K562 (cell line): ENCODE measurements at regions not wholly inside any gene's neighbourhood (a gene's known extent, or its start where the extent isn't known, plus 50 kb on each side); places are given as distances from the start of the nearest gene placed in this dataset.

Experiments used
- ATAC-seq: fragments of 200-7000 bp; cut with Tn5 transposase; 3 replicates; pipeline ENCODE4 v1.9.1; 2020; ENCODE audit warnings: moderate library complexity
- BruUV-seq: library from RNA; stranded (reverse); fragments of 400-500 nt; replicated peaks from 2 replicates; lab custom pipeline; 2021; lab: Mats Ljungman, UMichigan
- CTCF ChIA-PET: fragments of 300-600 bp; formaldehyde crosslinking; extraction: SDS; loops from one replicate; lab custom pipeline; 2021; ENCODE audit warnings: low intra/inter-chr PET ratio; lab: Yijun Ruan, JAX
- POLR2A ChIA-PET: fragments of 300-600, 350-650 bp; sonication (Branson Sonifier 250); formaldehyde crosslinking; extraction: SDS; loops from one replicate; lab custom pipeline; 2021; ENCODE audit warnings: antibody characterized with exemption, inconsistent platforms; lab: Yijun Ruan, JAX
- DNase-seq, 4 experiments: peaks; one replicate each; pipeline versions ENCODE4 v3.0.0 to v3.0.0-alpha.2; 2011 to 2018; ENCODE audit warnings: low spot score in 3 of 4, mixed read lengths in 3 of 4; ENCODE audit errors: extremely low read depth in 1 of 4
- FAIRE-seq: peaks from 2 replicates; lab custom pipeline; 2011; peaks lifted over from hg19 to GRCh38; lab: Jason Lieb, UNC
- H2AFZ ChIP-seq: 2 replicates; pipeline ENCODE4 v1.6.0; 2011; ENCODE audit warnings: low read depth, low read length, control low read depth, inconsistent platforms
- H3K27ac ChIP-seq: fragments of 200-600 bp; 3 replicates; pipeline ENCODE4 v1.8.0; 2011; ENCODE audit warnings: low read depth, mild to moderate bottlenecking, control low read depth, inconsistent platforms, low read length, moderate library complexity, mixed read lengths; ENCODE audit errors: extremely low read depth
- H3K27me3 ChIP-seq, 2 experiments: fragments of 300-600 bp in 1 of 2; 2 replicates in 1 of 2; 3 replicates in 1 of 2; pipeline versions ENCODE4 v1.6.0 to v1.8.0; 2011; ENCODE audit warnings: inconsistent platforms in 2 of 2, low read length in 2 of 2, mild to moderate bottlenecking in 1 of 2, mixed read lengths in 1 of 2, moderate library complexity in 1 of 2; ENCODE audit not compliant: control insufficient read depth in 2 of 2, insufficient read depth in 2 of 2
- H3K36me3 ChIP-seq: fragments of 300-600 bp; 3 replicates; pipeline ENCODE4 v1.8.0; 2011; ENCODE audit warnings: mild to moderate bottlenecking, low read length, inconsistent platforms; ENCODE audit not compliant: control insufficient read depth, insufficient read depth
- H3K4me1 ChIP-seq, 2 experiments: fragments of 200-600 bp in 1 of 2; replicated peaks in 1 of 2; 2 replicates in 1 of 2; 3 replicates in 1 of 2; pipeline versions ENCODE4 v1.5.1 to v1.8.0; 2011; ENCODE audit warnings: inconsistent platforms in 2 of 2, low read length in 2 of 2, mild to moderate bottlenecking in 1 of 2, mixed read lengths in 1 of 2, moderate library complexity in 1 of 2; ENCODE audit not compliant: control insufficient read depth in 2 of 2, insufficient read depth in 2 of 2
- H3K4me2 ChIP-seq: 2 replicates; pipeline ENCODE4 v1.6.1; 2011; ENCODE audit warnings: low read length, control low read depth, inconsistent platforms, mixed read lengths; ENCODE audit not compliant: insufficient read depth
- H3K4me3 ChIP-seq: fragments of 200-600 bp; sonication (generic), shearing (Covaris generic); 2 replicates; pipeline ENCODE4 v1.5.1; 2016; ENCODE audit warnings: control low read depth, inconsistent platforms
- H3K79me2 ChIP-seq: fragments of 200-600 bp; 3 replicates; pipeline ENCODE4 v1.8.0; 2011; ENCODE audit warnings: low read length, inconsistent platforms; ENCODE audit not compliant: control insufficient read depth, insufficient read depth
- H3K9ac ChIP-seq, 2 experiments: 2 replicates each; pipeline versions ENCODE4 v1.6.0 to v1.6.1; 2011; ENCODE audit warnings: low read depth in 2 of 2, low read length in 2 of 2, control low read depth in 1 of 2, inconsistent platforms in 1 of 2, mild to moderate bottlenecking in 1 of 2, mixed read lengths in 1 of 2; ENCODE audit not compliant: insufficient read depth in 1 of 2
- H3K9me1 ChIP-seq: one replicate; pipeline ENCODE4 v1.6.0; 2011; ENCODE audit warnings: inconsistent platforms, mild to moderate bottlenecking, low read length, moderate library complexity; ENCODE audit not compliant: control insufficient read depth, insufficient read depth
- H3K9me3 ChIP-seq: replicated peaks from 2 replicates; pipeline ENCODE4 v1.5.1; 2011; ENCODE audit warnings: low read depth, low read length, inconsistent platforms; ENCODE audit not compliant: control insufficient read depth, insufficient read depth
- H4K20me1 ChIP-seq: replicated peaks from 2 replicates; pipeline ENCODE4 v1.6.1; 2011; ENCODE audit warnings: low read length, inconsistent platforms, mixed read lengths; ENCODE audit not compliant: control insufficient read depth, insufficient read depth
- BRF2 ChIP-seq: IDR thresholded peaks from 3 replicates; pipeline ENCODE4 v1.6.1; 2011; ENCODE audit warnings: borderline replicate concordance, mild to moderate bottlenecking; ENCODE audit not compliant: insufficient read length, insufficient read depth
- CBX2 ChIP-seq: fragments of 200-600 bp; sonication (generic); IDR thresholded peaks from one replicate; pipeline ENCODE4 v1.6.1; 2012; ENCODE audit warnings: mild to moderate bottlenecking, low read length, inconsistent platforms; ENCODE audit not compliant: insufficient read depth, poor library complexity, severe bottlenecking
- CBX5 ChIP-seq: IDR thresholded peaks from 2 replicates; pipeline ENCODE4 v1.6.1; 2014; ENCODE audit warnings: low read depth, borderline replicate concordance
- ERF ChIP-seq: fragments of 450-650 bp; formaldehyde crosslinking; IDR thresholded peaks from 2 replicates; pipeline ENCODE4 v1.4.0; 2020; ENCODE audit warnings: mild to moderate bottlenecking, mixed read lengths
- KAT8 ChIP-seq: fragments of 450-650 bp; IDR thresholded peaks from 2 replicates; pipeline ENCODE4 v1.6.1; 2016; ENCODE audit warnings: low read depth, mild to moderate bottlenecking
- MEIS2 ChIP-seq: fragments of 450-650 bp; IDR thresholded peaks from 2 replicates; pipeline ENCODE4 v1.6.1; 2014; ENCODE audit warnings: mild to moderate bottlenecking; ENCODE audit not compliant: partially characterized antibody
- NR1H2 ChIP-seq: sonication (generic); formaldehyde crosslinking; IDR thresholded peaks from 2 replicates; pipeline ENCODE4 v1.4.0; 2020; ENCODE audit warnings: mild to moderate bottlenecking, missing genetic modification reagents
- RUNX1 ChIP-seq: sonication (generic); IDR thresholded peaks from 2 replicates; pipeline ENCODE4 v1.6.1; 2016; ENCODE audit warnings: antibody characterized with exemption, low read depth
- SPI1 ChIP-seq: IDR thresholded peaks from 2 replicates; pipeline ENCODE4 v1.6.1; 2011; ENCODE audit warnings: low read depth, low read length, control low read depth, borderline replicate concordance
- WGBS: fragments of 100-300 bp; shearing (Covaris generic); methylation state at CpG from one replicate; pipeline ENCODE4 v1.1.6; 2016; ENCODE audit warnings: low coverage, mixed read lengths; ENCODE audit not compliant: insufficient coverage; ENCODE audit errors: missing lambda C conversion rate; 5-methylcytosine and 5-hydroxymethylcytosine counted together
- in situ Hi-C: fragments of 300-500 bp; cut with MboI; formaldehyde crosslinking; loops from 4 replicates; pipeline ENCODE4 v1.15.0; 2018; ENCODE audit warnings: inconsistent platforms, mixed read lengths
- intact Hi-C: fragments of 100-400 bp; cut with micrococcal nuclease; formaldehyde crosslinking; loops from 2 replicates; pipeline ENCODE4 v1.14.2; 2022

DNA sequence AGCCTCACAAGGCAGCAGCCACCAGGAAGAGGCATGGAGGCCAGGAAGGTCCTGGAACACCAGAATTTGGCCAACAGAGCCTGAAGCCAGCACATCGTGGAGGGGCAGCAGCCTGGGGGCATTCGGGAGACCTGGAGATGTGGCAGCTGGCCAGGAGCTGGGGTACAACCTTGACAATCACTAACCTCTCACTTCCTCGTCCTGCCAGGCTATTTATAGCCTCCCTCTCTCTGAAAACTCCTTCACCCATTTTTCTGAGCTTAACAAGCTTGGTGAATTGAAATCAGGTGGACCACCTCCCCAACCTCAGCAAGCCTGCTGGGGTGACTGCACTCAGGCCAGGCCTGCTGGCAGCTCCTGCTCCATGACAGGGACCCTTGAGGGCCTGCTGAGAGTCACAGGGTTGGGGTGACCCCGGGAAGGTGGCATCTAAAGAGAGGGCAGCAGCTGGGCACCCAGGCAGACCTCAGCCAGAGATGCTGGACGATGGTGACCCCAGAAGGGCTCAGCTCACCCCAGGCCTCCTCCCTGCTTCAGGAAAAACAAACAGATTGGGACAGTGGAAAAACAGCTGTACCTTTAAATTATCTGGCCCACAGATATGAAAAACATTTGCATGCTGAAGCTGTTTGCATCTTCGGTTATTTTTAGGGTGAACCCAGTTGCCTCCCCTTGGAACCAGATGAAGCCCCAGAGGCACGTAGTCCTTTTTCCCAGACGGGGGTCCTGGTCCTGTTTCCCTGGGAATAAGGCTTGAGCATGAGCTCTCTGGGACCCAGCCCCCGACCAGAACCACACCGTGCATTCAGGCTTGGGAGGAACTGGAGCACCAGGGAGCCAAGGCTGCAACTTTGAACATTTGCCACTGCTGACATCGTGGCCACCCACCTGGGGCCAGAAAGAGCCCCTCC is 67.0 kb downstream of the PITPNM2 start:
- CTCF ChIA-PET: no interaction called here
- BruUV-seq: no TSS peak
- in situ Hi-C loops (no loop called here), intact Hi-C loops (no loop called here)
- FAIRE-seq (no peak), DNase-seq (no peak), ATAC-seq (no peak)
- H3K79me2 ChIP-seq: no peaks in the 10 kb centered on the region; the same call in 2 of the 3 replicates
- peaks cover 7% of the 10 kb centered on the region in 2 experiments for H3K4me1 ChIP-seq
- no peaks in the 10 kb centered on the region for H3K27me3 ChIP-seq
- no peak for TF ChIP-seq NR1H2
- TF ChIP-seq CBX2: no peak
- TF ChIP-seq SPI1: no peak
- no peak for TF ChIP-seq CBX5
- no peak for TF ChIP-seq BRF2
- no peak for TF ChIP-seq KAT8
- no peak for TF ChIP-seq MEIS2
- no peak for TF ChIP-seq ERF (CRISPR knock-in tag)
- no peak for TF ChIP-seq RUNX1
- H3K9me1 ChIP-seq: no peaks in the 10 kb centered on the region
- H3K9ac ChIP-seq: peak overlapping the region in 1 of 2 experiments; percentile 65; a peak in 2 of 4 replicates
- H2AFZ ChIP-seq: no peak overlapping the region
- no peaks in the 10 kb centered on the region for H3K36me3 ChIP-seq
- no peak overlapping the region for H3K27ac ChIP-seq
- H3K4me2 ChIP-seq: no peak overlapping the region
- POLR2A ChIA-PET: interaction anchor here (0.7 to 1.6 kb wide), 3 partner anchors 11 to 190 kb away, joined by 3 to 6 read pairs (median 4); no protein-coding TSS in a partner anchor
- H4K20me1 ChIP-seq: no peaks in the 10 kb centered on the region
- no peaks in the 10 kb centered on the region for H3K9me3 ChIP-seq
- WGBS: 30% methylated on average over 11 of the region's 11 CpGs
- no peak overlapping the region for H3K4me3 ChIP-seq
